Lower leg skin (tissue), 3 donors: ENCODE measurements at regions not wholly inside any gene's neighbourhood (a gene's known extent, or its start where the extent isn't known, plus 50 kb on each side); places are given as distances from the start of the nearest gene placed in this dataset.

Experiments used
- CTCF ChIP-seq, 3 donors: fragments of 450-650 bp; IDR thresholded peaks; one replicate each; pipeline ENCODE4 v1.5.1; 2016; ENCODE audit warnings: antibody characterized with exemption in 3 of 3, mild to moderate bottlenecking in 3 of 3, moderate library complexity in 2 of 3
- POLR2A ChIP-seq, 2 donors: fragments of 450-650 bp; IDR thresholded peaks; one replicate each; pipeline ENCODE4 v1.6.1; 2016 to 2017; ENCODE audit warnings: antibody characterized with exemption in 2 of 2, mild to moderate bottlenecking in 1 of 2, moderate library complexity in 1 of 2

- TF ChIP-seq CTCF (IDR thresholded peaks at IDR 0.05) (no peak), POLR2A (IDR thresholded peaks at IDR 0.05) (no peak)
Observed at GRCh38 chr16:62156971-62157370, 120.7 kb upstream of the CDH8 start.
